Uterus (tissue), 2 donors: ENCODE measurements at regions not wholly inside any gene's neighbourhood (a gene's known extent, or its start where the extent isn't known, plus 50 kb on each side); places are given as distances from the start of the nearest gene placed in this dataset.

Source experiments
- POLR2A ChIP-seq, 2 donors: fragments of 450-650 bp; IDR thresholded peaks; one replicate each; pipeline ENCODE4 v1.6.1; 2016; ENCODE audit warnings: antibody characterized with exemption in 2 of 2, mild to moderate bottlenecking in 1 of 2, moderate library complexity in 1 of 2
- TF ChIP-seq, protein P1 (sequence below), 4 experiments: fragments of 200-600 bp in 2 of 4; fragments of 450-650 bp in 2 of 4; sonication (generic) in 2 of 4; IDR thresholded peaks; one replicate each; pipeline ENCODE4 v1.5.1; 2016 to 2019; ENCODE audit warnings: antibody characterized with exemption in 4 of 4, mild to moderate bottlenecking in 2 of 4, moderate library complexity in 1 of 4

DNA sequence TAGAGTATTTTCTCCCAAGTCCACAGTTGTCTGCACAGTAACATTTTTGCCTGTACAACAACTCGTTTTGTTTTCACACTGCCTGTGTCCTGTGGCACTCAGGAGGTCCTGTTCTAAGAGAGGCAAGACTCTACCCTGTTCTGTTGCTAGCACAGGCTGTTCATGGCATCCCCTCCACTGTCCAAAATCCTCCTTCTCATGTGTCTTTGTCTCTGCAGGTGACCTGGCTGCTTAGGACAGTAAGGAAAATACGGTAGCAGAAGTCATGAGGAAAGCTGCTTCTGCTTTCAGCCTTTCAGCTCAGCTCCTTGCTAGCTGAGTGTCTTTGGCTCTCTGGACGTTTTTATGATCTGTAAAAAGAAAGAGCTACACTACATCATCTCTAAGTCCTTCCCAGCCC is 205.9 kb downstream of the C1D start:
- TF ChIP-seq, protein P1, sequence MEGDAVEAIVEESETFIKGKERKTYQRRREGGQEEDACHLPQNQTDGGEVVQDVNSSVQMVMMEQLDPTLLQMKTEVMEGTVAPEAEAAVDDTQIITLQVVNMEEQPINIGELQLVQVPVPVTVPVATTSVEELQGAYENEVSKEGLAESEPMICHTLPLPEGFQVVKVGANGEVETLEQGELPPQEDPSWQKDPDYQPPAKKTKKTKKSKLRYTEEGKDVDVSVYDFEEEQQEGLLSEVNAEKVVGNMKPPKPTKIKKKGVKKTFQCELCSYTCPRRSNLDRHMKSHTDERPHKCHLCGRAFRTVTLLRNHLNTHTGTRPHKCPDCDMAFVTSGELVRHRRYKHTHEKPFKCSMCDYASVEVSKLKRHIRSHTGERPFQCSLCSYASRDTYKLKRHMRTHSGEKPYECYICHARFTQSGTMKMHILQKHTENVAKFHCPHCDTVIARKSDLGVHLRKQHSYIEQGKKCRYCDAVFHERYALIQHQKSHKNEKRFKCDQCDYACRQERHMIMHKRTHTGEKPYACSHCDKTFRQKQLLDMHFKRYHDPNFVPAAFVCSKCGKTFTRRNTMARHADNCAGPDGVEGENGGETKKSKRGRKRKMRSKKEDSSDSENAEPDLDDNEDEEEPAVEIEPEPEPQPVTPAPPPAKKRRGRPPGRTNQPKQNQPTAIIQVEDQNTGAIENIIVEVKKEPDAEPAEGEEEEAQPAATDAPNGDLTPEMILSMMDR (IDR thresholded peaks at IDR 0.05) = no peak
- TF ChIP-seq POLR2A (IDR thresholded peaks at IDR 0.05) = no peak
